ENCODE measurements at regions not wholly inside any gene's neighbourhood (a gene's known extent, or its start where the extent isn't known, plus 50 kb on each side); places are given as distances from the start of the nearest gene placed in this dataset.

GRCh38 chr7:153400735-153401593, 641.4 kb downstream of the ACTR3B start:
- intact Hi-C loops (cut with DNase I) = no loop called here
- Histone ChIP-seq H3K9me3 (no peaks in the 10 kb centered on the region), H3K27ac (no peak overlapping the region), H3K27me3 (no peaks in the 10 kb centered on the region), H3K4me3 (no peak overlapping the region), H3K36me3 (no peaks in the 10 kb centered on the region), H3K4me1 (no peaks in the 10 kb centered on the region)
- DNase-seq (ENCODE audit: low spot score in 2 of 2) = no peak
- TF ChIP-seq CTCF (IDR thresholded peaks at IDR 0.05) = no peak

DNA sequence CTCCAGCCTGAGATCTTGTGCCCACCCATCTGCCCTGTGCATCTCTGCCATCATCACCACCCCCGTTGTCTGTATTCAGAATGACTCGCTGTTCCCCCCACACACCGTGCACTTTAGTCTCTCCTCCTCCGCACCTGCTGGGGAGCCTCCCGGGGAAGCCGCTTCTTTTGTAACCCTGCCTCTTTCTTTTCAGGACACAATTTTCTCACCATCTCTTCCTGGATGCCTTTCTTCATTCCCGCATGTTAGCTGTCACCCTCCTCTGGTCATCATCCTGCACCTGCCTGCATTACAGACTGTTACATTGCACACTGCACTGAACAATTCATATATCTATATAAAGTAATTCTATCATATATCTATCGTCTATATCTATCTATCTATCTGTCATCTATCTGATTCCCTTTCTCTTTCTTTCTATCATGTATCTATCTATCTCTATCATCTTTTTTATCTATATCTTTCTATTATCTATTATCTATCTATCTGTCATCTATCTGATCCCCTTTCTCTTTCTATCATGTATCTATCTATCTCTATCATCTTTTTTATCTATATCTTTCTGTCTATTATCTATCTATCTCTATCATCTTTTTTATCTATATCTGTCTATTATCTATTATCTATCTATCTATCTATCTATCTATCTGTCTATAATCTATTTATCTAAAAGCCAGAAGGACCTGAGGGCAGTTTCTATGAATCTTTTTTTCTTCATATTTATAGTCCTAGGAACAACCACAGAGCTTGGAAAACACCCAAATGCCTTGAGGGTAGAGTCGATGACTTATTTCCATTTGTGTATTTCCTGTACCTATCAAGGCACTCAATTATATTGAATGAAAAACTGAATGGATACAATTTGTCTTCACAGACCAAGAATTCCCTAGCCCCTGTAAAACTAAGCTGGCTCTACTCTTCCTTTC, 642.5 kb downstream of the ACTR3B start:
- Histone ChIP-seq H3K36me3 (no peaks in the 10 kb centered on the region), H3K9me3 (no peaks in the 10 kb centered on the region), H3K4me1 (no peaks in the 10 kb centered on the region), H3K27me3 (no peaks in the 10 kb centered on the region), H3K4me3 (no peak overlapping the region), H3K27ac (no peak overlapping the region)
- DNase-seq (ENCODE audit: low spot score in 2 of 2) = no peak
- intact Hi-C loops (cut with DNase I) = no loop called here
- no peak for TF ChIP-seq CTCF (IDR thresholded peaks at IDR 0.05)

- no peaks in the 10 kb centered on the region for H3K27me3 ChIP-seq
- H3K27ac ChIP-seq = no peak overlapping the region
- H3K9me3 ChIP-seq = no peaks in the 10 kb centered on the region
- DNase-seq (ENCODE audit: low spot score in 2 of 2) = no peak
- H3K4me3 ChIP-seq = no peak overlapping the region
- H3K4me1 ChIP-seq = no peaks in the 10 kb centered on the region
- TF ChIP-seq CTCF (IDR thresholded peaks at IDR 0.05) = no peak
- H3K36me3 ChIP-seq = no peaks in the 10 kb centered on the region
- intact Hi-C loops (cut with DNase I) = no loop called here
Measured at GRCh38 chr7:153402721-153403541, 643.4 kb downstream of the ACTR3B start.

GRCh38 chr7:153404124-153404523, 644.6 kb downstream of the ACTR3B start:
- Histone ChIP-seq H3K27me3 (no peaks in the 10 kb centered on the region), H3K36me3 (no peaks in the 10 kb centered on the region), H3K9me3 (no peaks in the 10 kb centered on the region), H3K4me1 (no peaks in the 10 kb centered on the region), H3K4me3 (no peak overlapping the region), H3K27ac (no peak overlapping the region)
- intact Hi-C loops (cut with DNase I) = no loop called here
- no peak for TF ChIP-seq CTCF (IDR thresholded peaks at IDR 0.05)
- no peak for DNase-seq (ENCODE audit: low spot score in 2 of 2)

DNA sequence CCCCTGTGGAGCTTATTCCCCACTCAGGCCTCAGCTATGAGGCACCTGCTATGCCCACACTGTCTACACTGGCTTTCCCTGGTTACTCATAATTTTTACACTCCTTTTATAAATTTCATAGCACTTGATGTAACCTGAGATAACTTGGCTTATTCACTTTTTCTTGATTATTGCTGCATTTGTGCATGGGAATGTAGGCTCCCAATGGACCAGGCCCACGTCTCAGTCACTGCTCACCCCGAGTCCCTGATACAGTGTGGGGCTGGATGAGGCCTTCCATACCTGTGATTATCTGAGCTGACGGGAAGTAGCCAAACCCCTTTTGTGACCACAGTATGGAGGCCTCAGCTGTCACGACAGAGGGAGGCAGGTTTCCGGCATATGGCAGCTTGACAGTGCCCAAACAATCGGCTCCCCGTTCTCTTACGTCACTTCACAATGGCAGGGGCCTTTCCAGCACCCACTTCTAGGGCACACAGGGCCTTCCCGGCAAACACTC, 645.3 kb downstream of the ACTR3B start:
- Histone ChIP-seq H3K4me1 (no peaks in the 10 kb centered on the region), H3K4me3 (no peak overlapping the region), H3K9me3 (no peaks in the 10 kb centered on the region), H3K36me3 (no peaks in the 10 kb centered on the region), H3K27ac (no peak overlapping the region), H3K27me3 (no peaks in the 10 kb centered on the region)
- no peak for DNase-seq (ENCODE audit: low spot score in 2 of 2)
- intact Hi-C loops (cut with DNase I) = no loop called here
- TF ChIP-seq CTCF (IDR thresholded peaks at IDR 0.05) = no peak
